Ovary (tissue), 3 donors: ENCODE measurements at regions not wholly inside any gene's neighbourhood (a gene's known extent, or its start where the extent isn't known, plus 50 kb on each side); places are given as distances from the start of the nearest gene placed in this dataset.

Experiments
- EP300 ChIP-seq: sonication (generic); formaldehyde crosslinking; IDR thresholded peaks from one replicate; pipeline ENCODE4 v1.6.1; 2017; ENCODE audit warnings: antibody characterized with exemption
- POLR2A ChIP-seq: fragments of 450-650 bp; IDR thresholded peaks from one replicate; pipeline ENCODE4 v1.6.1; 2017; ENCODE audit warnings: antibody characterized with exemption, mild to moderate bottlenecking, moderate library complexity
- TF ChIP-seq, protein P1 (sequence below), 3 donors: fragments of 450-650 bp in 2 of 3; fragments of 200-600 bp in 1 of 3; IDR thresholded peaks; one replicate each; pipeline versions ENCODE4 v1.5.1 to v1.8.0; 2016 to 2022; ENCODE audit warnings: antibody characterized with exemption in 3 of 3, mild to moderate bottlenecking in 1 of 3
- donor health status: DM: no; HTN: no; CAD: no.

DNA sequence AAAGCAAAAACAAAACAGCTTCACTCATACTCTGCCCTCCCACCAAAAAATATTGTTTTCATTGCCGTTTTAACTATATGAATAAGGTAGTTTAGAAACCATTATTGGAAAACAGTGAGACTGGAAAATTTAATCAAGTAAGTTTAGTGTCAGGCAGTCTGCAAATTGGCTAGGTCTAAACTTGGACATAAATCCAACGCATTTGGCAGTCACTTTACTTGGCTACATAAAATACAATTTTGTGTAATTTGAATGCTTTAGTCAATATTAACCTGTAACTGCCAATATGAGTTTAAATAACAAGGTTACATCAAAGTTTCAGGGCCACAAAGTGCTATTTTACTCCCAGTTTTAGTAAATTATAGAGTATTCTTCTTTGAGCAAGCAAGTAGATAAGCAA, 202.3 kb upstream of the SLC38A2 start:
- TF ChIP-seq, protein P1, sequence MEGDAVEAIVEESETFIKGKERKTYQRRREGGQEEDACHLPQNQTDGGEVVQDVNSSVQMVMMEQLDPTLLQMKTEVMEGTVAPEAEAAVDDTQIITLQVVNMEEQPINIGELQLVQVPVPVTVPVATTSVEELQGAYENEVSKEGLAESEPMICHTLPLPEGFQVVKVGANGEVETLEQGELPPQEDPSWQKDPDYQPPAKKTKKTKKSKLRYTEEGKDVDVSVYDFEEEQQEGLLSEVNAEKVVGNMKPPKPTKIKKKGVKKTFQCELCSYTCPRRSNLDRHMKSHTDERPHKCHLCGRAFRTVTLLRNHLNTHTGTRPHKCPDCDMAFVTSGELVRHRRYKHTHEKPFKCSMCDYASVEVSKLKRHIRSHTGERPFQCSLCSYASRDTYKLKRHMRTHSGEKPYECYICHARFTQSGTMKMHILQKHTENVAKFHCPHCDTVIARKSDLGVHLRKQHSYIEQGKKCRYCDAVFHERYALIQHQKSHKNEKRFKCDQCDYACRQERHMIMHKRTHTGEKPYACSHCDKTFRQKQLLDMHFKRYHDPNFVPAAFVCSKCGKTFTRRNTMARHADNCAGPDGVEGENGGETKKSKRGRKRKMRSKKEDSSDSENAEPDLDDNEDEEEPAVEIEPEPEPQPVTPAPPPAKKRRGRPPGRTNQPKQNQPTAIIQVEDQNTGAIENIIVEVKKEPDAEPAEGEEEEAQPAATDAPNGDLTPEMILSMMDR (IDR thresholded peaks at IDR 0.05): no peak
- TF ChIP-seq POLR2A (no peak), EP300 (no peak)
